ENCODE measurements at regions not wholly inside any gene's neighbourhood (a gene's known extent, or its start where the extent isn't known, plus 50 kb on each side); places are given as distances from the start of the nearest gene placed in this dataset.

GRCh38 chr16:26889740-26890139, 177.0 kb upstream of the C16orf82 start:
- no peak for TF ChIP-seq CTCF (IDR thresholded peaks at IDR 0.05)
- no peak for TF ChIP-seq EP300 (IDR thresholded peaks at IDR 0.05)
- no peak for TF ChIP-seq POLR2A (IDR thresholded peaks at IDR 0.05)
- no peak for TF ChIP-seq POLR2AphosphoS5 (IDR thresholded peaks at IDR 0.05)
